ENCODE measurements at regions not wholly inside any gene's neighbourhood (a gene's known extent, or its start where the extent isn't known, plus 50 kb on each side); places are given as distances from the start of the nearest gene placed in this dataset.
"Not testable (repeated sequence)": the region's sequence is repeated elsewhere in the genome, so short reads cannot be mapped to it uniquely, and the experiment has no call there.

DNA sequence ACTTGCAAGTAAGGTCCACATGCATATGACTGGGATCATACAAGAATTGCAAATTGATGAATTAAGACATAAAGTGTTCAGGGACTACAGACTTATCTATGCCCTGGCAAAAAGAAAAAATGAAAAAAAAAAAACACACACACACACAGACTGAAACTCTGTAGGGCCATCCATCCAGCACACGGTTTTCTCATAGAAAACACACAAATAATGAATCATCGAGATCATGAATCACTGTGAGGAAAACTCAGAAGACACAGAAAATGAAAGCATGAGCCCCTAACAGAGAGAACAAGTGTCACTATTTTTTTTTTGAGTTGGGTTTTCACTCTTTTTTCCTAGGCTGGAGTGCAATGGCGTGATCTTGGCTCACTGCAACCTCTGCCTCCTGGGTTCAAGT lies 185.2 kb downstream of the IRX2 start:
- DNase-seq, result no peak

DNA sequence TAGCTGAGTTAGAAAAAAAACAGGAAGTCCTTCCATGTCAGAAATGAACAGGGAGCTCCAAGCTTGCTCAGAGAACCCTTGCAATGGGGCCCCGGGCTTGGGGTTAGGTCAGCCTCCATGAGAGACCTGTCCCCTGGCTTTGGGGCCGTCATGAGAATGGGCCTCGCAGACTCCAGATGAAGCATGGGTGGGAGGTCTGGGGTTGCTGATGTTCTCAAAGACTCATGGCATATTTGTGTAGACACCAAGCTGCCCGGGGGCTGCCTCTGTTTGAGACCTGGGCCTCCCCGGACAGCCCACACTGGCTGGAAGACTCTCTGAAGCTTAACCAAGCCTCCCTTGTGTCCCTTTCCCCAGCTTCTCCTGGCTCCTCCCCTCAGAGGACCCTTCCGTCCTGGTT lies 186.3 kb downstream of the IRX2 start:
- DNase-seq, result no peak

DNA sequence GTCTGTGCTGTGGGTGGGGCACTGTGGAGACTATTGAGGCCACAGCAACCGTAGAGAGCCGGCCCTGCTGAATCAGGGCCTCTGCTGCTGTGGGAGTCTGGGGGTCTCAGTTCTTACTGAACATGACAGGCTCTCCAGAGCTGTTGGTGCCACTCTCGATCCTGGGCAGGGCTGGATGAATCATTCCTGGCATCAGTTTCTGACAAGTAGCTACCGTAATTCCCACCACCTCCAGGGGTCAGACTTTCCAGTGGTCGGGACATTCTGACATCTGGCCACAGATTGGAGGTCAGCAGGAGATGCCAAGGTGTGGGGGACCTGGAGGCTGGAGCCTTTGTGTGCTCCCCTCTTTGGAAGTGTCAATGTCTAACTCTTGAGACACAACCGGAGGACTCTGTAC lies 188.4 kb downstream of the IRX2 start:
- DNase-seq, result no peak

DNA sequence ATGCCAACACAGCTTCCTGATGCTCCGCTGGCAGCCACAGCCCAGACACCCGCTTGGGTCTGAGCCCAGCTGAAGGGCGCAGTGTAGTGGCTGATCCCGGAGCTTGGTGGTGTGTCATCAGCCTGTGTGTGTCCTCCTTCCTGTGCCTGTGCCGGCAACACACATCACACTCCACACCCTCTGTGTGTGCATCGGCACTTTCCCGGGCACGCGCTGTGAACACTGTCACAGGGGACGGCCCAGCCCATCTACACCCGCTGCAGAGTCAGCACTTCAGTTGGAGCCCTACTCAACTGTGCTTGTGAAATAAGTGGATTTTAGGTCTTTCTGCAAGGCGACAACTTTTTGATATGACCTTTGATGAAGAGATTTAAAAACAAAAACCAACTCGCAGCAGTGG lies 189.4 kb downstream of the IRX2 start:
- DNase-seq, result no peak

DNA sequence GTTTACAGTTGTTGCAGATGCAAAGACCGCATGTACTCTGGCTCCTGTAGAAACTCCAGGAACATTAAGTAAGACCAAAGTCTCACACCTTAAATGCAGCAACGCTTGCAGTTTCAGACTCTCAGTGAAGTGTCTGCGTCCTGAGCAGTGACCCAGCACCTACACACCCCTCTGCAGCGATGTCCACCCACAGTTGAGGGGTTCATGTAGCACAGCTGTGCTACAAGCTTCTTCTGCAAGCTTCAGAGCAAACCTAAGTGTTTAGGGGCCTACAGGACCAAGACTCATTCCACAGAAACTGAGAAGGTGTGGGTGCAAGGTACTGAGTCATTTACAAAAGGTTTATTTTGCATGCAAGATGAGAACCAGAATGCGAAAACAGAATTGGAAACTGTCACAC lies 191.0 kb downstream of the IRX2 start:
- no peak for DNase-seq

DNA sequence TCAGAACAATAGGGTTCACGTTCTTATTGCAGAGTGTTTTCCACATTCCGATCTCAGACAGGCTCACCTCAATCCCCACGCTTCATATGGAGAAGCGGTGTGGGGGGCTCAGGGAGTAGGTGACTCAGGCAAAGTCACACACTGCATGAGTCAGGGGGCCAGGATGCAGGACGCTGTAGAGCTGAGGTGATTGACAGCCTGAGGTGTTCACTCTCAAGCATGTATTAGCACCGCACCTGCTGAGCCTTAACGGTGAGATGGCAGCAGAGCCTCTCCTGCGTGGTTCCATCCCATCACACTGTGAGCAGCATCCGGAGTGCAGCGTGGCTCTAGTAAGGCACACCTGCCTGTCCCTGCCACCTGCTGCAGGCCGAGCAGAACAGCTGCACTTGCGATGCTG lies 194.0 kb downstream of the IRX2 start:
- no peak for DNase-seq

DNA sequence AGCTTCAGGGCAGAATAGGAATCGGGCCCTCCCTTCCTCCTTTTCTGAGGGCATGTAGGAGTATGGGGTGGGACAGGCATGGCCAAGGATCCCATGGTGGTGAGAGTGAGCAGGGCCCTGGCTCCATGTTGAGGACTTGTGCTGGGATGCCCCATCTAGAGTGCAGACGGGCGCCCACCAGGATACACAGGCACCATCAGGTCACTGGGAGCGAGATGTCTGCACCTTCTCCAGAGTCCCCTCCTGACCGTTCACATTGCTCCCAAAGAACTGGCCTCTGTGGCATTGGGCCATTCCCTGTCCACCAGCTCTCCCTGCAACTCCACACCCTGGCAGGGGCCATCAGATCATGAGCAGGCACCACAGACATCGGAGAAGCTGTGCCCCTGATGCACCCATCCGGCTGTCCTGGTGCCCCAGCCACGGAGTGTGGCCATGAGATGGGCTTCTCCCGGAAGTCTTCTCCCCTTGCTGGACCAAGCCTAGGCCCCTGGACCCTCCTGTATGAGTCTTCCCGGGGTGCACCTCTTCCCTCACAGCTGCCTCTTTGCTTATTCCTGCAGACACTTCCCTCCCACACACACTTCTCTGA lies 195.0 kb downstream of the IRX2 start:
- DNase-seq, result no peak

DNA sequence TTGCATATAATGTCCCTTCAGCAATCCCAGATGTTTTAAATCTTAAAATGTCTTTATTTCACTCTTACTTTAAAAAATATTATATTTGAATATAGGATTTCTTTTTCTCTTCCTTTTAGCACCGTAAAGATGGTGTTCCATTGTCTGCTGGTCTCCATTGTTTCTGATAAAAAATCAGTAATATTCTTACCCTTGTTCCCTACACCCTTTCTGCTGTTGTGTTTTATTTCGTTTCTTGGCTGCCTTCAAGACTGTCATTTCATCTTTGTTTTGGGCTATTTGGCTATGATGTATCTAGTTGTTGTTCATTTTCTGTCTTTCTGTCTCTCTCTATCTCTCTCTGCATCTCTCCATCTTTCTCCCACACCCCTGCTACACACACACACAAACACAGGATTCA lies 197.9 kb downstream of the IRX2 start:
- DNase-seq, result no peak

DNA sequence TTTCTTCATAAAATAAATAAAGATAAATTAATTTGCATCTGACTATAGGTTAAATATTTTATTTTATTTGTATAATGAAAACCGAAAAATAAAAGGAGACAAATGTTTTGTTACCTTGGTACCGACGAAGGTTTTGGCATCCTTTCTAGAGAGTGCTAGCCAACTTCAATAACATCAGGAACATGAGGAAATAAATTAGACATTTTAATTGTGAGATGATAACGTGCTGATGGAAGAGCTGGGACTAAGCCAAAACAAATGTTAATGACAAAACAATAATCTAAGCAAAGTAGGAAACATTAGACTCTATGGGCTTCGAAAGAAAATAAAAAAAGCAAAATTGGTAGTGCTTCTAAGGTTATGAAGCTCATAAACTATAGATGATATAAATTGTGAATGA lies 201.0 kb downstream of the IRX2 start:
- no peak for DNase-seq

DNA sequence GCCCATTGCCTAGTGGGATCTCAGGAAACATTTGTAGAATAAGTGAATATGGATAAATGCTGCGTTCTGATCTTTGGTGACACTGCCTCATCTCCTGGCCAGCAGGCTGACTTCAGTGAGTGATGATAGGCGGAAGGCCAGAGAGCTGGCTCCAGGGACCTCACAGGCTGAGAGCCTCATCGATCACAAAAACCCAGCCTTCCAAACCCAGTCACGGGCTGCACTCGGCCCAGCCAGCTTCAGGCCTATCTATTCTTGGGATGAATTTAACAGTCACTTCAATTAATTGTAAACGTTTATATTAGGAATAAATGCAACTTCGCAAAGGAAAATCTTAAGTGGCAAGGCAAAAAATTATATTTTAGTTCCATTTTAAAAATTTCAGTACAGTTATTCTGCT lies 201.6 kb downstream of the IRX2 start:
- no peak for DNase-seq

DNA sequence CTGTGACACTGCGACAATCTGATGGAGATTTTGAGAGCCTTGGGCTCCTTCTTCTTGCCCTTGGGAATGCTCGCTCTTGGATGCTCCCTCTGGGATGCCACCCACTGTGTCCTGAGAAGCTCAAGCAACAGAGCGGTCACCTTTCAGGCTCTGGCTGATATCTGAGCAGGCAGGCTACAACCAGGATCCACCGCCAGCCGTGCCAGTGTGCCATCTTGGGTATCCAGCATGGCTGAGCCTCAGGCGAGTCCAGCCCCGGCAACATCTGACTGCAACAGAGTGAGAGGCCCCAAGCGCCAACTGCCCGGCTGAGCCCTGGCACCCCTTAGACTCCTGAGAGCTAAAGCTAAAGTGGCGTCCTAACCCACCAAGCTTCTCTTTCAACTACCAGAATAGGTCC lies 202.1 kb downstream of the IRX2 start:
- DNase-seq, result no peak

DNA sequence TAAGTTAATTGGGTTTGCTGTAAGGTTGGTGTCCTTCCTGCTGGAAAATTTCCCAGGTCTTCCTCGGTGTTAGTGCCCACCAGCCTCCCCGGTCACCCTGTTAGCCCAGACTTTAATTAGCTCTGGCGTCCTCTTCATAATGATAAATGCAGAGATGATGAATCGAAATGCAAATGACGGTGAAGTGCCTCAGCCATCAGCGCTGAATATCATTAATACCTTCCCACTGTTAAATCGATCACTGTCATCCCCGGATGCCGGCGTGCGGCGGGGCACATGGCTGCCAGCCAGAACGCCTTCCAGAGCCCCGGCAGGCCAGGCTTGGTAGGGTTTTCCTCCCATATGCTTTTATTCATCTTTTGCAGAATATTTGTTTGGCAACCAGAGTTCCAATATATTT lies 204.5 kb downstream of the IRX2 start:
- DNase-seq, result no peak

DNA sequence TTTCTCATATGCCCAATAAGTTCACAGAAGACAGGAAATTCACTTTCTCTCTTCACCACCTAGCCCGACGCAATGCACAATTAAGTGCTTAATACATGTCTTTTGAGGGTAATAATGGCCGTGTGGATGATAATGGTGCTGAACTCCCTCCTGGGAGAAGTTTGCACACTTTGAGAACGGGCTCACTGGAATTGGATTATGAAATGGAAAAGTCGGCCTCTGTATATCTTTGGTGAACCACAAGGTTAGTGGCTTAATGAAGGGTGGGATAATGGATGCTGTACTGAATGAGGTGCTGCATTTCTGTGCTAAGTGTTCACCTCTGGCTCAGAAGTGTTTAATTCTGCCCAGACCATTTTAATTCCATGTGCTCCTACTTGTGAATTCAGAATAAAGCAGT lies 207.5 kb downstream of the IRX2 start:
- DNase-seq, result no peak

DNA sequence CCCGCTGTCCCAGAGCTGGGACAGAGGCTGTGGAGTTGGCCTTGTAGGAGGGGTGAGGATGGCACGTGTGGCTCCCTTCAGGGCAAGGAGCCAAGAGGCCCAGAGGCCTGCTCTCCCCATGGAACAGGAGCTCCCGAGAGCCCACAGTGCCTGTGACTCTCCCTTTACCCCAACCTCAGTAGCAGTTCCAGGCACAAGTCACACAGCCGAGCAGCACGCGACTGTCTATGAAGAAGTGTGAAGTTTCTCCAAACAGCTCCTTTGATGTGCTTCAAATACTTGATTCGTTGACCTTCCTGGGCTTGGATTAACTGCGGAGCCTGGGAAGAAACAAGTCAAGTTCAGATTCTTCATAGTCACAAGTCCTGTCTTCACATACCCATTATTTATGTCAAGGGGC lies 208.7 kb downstream of the IRX2 start:
- DNase-seq, result no peak

DNA sequence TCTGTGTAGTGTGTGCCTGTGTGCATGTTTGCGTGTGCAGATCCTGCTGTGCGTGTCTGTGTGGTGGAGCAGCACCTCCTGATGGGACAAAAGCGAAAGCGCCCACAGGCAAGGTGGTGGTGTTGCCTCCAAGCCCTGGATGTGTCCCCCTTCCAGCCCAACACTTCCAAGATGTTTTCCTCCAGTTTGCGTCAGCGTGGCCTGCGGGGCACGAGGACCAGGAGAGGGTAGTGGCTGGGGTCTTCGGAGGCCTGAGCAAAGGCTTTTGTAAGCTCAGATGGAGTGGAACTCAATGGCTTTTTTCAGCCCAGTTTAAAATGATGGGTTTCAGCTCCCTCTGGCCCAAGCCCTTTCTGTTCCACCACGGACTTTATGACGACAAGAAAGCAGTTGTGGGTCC lies 209.5 kb downstream of the IRX2 start:
- DNase-seq, result no peak

DNA sequence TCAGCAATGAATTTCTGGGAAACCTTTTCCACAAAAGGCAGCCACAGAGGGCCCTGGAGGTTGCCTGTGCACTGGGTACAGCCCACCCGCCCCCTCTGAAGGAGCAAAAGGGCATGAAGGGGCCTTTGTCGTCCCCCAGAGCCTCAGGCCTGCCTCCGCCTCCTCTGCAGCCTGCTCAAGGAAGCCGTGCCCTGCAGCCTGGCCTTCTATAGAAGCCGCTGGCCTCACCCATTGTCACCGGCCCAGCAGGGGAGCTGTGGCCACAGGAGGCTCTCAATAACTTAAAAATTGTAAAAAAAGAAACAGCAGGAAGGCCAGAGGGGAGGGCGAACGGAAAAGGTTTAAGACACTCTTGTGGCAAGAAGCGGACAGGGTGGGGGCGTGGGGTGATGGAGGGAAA lies 213.3 kb downstream of the IRX2 start:
- DNase-seq, result no peak

DNA sequence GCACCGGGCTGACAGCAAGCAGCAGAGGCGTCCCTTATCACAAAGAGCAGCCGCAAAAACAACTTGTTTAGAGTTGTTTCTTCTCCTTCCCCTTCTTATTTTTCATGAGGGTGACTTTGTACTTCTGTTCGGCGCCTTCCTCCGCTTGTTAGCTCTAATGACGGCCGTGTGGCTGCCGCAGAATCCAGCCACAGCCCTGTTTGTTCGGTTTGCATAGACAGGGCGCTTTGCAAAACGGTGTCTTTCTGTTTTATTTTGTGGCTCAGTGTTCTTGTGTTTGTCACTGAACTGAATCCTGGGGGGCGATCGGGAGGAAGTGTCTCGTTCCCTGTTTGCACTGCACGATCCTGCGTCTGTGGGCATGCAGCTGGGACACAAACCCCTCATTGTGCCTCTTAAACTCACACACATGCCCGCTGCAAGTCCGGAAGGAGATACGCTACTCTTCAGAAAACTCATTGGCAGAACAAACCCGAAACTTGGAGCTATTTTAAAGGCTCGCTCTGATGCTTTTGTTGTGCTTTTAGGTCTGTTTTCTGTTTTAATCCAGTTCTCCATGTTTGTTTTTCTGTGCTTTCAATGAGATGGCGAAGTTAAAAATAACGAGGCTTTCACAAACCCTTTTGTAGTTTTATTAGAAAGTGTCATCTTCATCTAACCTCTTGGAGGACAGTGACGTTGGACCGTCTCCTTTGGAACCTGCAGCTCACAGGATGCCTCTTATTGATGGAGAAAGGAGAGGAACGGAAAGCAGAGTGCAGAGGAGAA lies 213.9 kb downstream of the IRX2 start:
- no peak for DNase-seq

DNA sequence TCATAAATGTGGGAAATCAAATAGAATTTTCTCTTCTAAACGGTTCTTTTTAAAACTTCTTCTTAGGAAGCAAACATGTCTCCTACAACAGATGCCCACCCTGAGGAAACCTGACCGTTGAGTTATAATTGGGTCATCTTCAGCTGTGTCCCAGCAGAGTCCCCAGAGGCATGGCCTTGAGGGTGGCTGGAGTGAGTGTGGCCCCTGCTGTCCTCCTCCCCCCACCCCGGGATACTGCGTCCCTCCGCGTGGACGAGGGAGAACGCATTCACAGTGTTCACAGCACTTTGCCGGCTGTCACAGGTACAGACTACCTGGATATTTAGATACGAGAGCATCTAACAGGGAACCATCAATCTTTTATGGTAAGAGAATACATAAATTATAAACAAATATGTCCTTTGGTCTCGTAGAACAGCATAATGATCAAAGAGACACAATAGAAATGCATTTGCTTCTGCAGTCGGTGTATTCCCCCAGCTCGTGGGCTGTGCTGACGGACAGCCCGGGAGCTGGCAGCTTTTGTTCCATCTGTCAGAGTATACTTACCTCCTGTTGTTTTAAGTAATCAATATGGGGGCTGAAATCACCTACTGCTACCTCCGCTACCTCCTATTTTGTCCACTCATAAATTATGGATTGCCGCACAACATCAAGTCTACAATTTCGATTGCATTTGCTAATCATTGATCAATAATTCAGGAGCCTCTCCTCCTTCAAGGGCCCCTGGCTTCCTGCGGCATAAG lies 214.7 kb downstream of the IRX2 start:
- DNase-seq, result no peak

DNA sequence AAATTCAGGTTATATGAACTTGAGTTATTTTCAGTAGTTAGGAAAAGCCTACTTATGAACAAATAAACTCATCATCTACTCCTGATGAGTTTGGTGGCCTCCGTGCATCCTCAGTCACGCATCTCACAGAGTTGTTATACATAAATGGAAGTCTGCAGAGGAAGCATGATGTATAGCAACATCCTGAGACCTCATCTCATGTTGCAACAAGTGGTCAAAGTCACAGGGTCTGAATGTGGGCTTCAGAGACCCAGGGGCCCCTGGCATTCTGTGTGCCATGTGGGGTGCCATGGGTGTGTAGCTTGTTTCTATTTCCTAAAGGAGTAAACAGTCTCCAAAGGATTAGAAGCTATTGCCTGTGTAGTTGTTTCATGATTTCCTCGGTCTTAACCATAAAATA lies 216.5 kb downstream of the IRX2 start:
- no peak for DNase-seq

DNA sequence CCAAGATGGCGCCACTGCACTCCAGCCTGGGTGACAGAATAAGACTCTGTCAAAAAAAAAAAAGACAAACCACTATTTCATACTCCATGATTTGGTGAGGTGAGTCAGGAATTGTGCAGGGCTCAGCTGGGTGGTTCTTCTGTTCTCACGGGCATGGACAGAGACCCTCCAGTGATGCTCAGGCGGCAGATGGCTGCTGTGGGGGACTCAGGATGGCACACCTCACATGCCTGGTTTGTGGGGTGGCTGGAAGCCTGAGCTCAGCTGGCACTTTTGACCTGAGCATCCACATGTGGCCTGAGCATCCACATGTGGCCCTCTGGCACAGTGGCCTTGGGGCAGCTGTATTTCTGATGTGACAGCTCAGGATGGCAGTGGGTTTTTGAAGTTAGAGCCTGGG lies 217.2 kb downstream of the IRX2 start:
- DNase-seq, result no peak

DNA sequence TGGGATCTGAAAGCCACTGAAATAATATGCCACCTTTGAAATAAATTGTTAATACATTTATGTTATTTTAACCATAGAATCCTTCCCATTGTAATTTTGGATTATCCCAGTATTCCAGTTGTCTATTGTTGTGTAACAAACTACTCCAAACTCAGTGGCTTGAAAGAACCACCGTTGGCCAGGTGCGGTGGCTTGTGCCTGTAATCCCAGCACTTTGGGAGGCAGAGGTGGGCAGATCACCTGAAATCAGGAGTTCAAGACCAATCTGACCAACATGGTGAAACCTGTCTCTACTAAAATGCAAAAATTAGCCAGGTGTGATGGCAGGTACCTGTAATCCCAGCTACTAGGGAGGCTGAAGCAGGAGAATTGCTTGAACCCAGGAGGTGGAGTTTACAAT lies 217.6 kb downstream of the IRX2 start:
- not testable (repeated sequence) for DNase-seq

DNA sequence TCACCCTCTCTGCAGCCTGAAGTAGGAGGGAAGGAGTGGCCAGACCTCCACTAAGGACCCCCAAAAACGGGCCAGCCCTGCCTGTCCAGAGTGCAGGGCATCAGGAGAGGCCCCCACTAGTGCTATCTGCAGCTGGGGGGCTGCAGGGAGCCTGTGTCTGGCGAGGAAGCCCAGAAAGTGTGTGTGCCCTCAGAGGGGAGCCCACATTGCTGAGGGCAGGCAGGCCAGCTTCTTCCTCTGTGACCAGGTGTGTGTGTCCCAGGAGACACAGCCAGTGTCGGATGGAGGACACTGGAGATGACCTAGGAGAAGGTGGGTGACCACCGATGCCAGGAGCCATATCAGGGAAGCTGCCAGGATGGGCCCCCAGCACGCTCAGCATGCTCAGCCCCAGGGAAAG lies 218.7 kb downstream of the IRX2 start:
- DNase-seq, result no peak

DNA sequence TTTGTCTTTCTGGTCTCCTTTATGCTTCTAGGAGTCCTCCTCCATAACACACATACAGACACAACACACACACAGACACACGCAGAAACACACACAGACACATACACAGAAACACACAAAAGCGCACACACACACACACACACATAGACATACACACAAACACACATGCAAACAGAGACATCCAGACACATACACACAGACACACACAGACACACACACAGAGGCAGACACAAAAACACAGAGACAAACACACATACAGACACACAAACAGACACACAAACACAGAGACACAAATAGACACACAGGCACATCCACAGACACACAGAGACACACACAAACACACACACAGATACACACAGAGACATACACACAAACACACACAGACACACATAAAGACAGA lies 220.2 kb downstream of the IRX2 start:
- DNase-seq, result no peak

DNA sequence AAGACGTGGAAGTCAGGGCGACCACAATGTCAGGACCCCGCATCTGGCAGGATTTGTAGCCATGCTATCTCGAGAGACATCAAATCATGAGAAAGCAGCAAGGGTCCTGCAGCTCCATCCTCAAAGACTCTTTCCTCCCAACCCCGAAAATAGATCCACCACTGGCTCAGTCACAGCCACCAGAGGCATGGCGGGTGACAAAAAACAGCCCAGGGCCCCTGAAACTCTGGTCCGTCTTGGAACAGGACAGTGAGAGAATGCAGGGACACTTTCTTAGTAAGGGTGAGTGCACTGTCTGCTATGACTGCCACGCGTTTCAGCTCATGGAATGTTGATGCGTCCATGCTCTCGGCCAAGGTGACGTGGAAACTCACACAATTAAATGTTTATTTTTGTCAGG lies 220.9 kb downstream of the IRX2 start:
- DNase-seq, result no peak

Measured in CD4-positive, alpha-beta T cell treated with Interferon gamma for 1 hour (primary cell).